Prostate gland (tissue), 2 donors: ENCODE measurements at regions not wholly inside any gene's neighbourhood (a gene's known extent, or its start where the extent isn't known, plus 50 kb on each side); places are given as distances from the start of the nearest gene placed in this dataset.

Experiments used
- CTCF ChIP-seq, 4 experiments: fragments of 200-600 bp in 2 of 4; fragments of 450-650 bp in 2 of 4; sonication (generic) in 2 of 4; IDR thresholded peaks; 1 replicate in 3 of 4; 2 replicates in 1 of 4; pipeline ENCODE4 v1.5.1; 2016 to 2019; ENCODE audit warnings: antibody characterized with exemption in 4 of 4, mild to moderate bottlenecking in 2 of 4, moderate library complexity in 2 of 4
- POLR2A ChIP-seq: fragments of 450-650 bp; IDR thresholded peaks from one replicate; pipeline ENCODE4 v1.6.1; 2016; ENCODE audit warnings: antibody characterized with exemption, mild to moderate bottlenecking

- TF ChIP-seq CTCF (IDR thresholded peaks at IDR 0.05) (no peak), POLR2A (no peak)
These were observed 112.0 kb upstream of the TJP1 start for GRCh38 chr15:29934251-29934650.
